Chondrocyte (in vitro differentiated cells): ENCODE measurements at regions not wholly inside any gene's neighbourhood (a gene's known extent, or its start where the extent isn't known, plus 50 kb on each side); places are given as distances from the start of the nearest gene placed in this dataset.

Source experiments
- DNase-seq: peaks from one replicate; pipeline ENCODE4 v3.0.0; 2021; ENCODE audit warnings: mixed read lengths, low spot score
- H3K27ac Mint-ChIP-seq: one replicate; pipeline ENCODE4 v1.8.0; 2021; ENCODE audit warnings: mild to moderate bottlenecking, moderate library complexity, mixed read lengths; ENCODE audit not compliant: unreplicated experiment
- H3K27me3 Mint-ChIP-seq: 2 replicates; pipeline ENCODE4 v1.8.0; 2021; ENCODE audit warnings: low read depth, mixed read lengths
- H3K36me3 Mint-ChIP-seq: 2 replicates; pipeline ENCODE4 v1.8.0; 2021; ENCODE audit warnings: low read depth, mixed read lengths
- H3K4me1 Mint-ChIP-seq: 2 replicates; pipeline ENCODE4 v1.8.0; 2021; ENCODE audit warnings: low read depth, mild to moderate bottlenecking, mixed read lengths
- H3K4me3 Mint-ChIP-seq: one replicate; pipeline ENCODE4 v1.8.0; 2021; ENCODE audit warnings: mild to moderate bottlenecking, moderate library complexity, mixed read lengths; ENCODE audit not compliant: unreplicated experiment
- H3K9me3 Mint-ChIP-seq: 2 replicates; pipeline ENCODE4 v1.8.0; 2021; ENCODE audit warnings: low read depth, mixed read lengths
- TF ChIP-seq, protein P1 (sequence below): fragments of 200-600 bp; sonication (generic); IDR thresholded peaks from 2 replicates; pipeline ENCODE4 v1.5.0; 2021; ENCODE audit warnings: antibody characterized with exemption, mild to moderate bottlenecking, moderate library complexity

DNA sequence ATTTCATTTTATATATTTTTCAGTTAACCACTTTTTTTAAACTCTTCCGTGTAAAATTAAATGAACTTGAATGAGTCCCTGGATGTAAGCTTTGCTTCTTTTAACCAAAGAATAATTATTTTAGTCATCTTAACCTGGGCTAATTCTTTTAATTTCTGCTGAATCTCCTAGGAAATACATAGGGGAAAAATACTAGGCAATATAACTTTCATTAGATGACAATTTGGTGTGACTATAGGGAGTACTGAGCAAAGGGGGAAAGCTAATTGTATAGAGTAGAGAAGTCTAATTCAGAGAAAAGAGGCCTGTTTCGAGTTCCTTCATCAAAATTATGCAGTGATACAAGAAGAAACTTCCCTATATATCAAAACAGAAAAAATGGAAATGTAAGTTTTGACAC is 388.1 kb downstream of the NOVA1 start:
- H3K27me3 Mint-ChIP-seq: peaks cover 46% of the 10 kb centered on the region
- peaks cover 4% of the 10 kb centered on the region for H3K4me1 Mint-ChIP-seq
- no peaks in the 10 kb centered on the region for H3K36me3 Mint-ChIP-seq
- H3K9me3 Mint-ChIP-seq: no peaks in the 10 kb centered on the region
- no peak overlapping the region for H3K27ac Mint-ChIP-seq
- no peak overlapping the region for H3K4me3 Mint-ChIP-seq
- TF ChIP-seq, protein P1, sequence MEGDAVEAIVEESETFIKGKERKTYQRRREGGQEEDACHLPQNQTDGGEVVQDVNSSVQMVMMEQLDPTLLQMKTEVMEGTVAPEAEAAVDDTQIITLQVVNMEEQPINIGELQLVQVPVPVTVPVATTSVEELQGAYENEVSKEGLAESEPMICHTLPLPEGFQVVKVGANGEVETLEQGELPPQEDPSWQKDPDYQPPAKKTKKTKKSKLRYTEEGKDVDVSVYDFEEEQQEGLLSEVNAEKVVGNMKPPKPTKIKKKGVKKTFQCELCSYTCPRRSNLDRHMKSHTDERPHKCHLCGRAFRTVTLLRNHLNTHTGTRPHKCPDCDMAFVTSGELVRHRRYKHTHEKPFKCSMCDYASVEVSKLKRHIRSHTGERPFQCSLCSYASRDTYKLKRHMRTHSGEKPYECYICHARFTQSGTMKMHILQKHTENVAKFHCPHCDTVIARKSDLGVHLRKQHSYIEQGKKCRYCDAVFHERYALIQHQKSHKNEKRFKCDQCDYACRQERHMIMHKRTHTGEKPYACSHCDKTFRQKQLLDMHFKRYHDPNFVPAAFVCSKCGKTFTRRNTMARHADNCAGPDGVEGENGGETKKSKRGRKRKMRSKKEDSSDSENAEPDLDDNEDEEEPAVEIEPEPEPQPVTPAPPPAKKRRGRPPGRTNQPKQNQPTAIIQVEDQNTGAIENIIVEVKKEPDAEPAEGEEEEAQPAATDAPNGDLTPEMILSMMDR: no peak
- DNase-seq: no peak

DNA sequence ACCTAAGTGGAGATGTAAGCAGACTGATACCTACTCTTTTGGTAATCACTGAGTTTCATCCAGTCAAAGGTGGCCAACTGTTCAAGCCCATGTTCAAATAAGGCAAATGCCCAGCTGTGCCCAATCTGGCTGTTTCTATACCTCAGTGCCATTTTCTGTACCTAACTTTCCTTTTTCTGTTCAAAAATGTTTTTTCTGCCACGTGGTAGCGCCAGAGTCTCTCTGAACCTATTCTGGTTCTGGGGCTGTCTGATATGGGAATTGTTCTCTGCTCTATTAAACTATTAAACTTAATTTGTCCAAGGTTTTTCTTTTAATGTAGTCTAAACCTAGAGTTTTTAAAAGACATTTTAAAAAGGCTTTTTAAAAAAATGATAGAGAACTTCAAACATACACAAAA is 391.2 kb downstream of the NOVA1 start:
- Mint-ChIP-seq H3K27me3 (peaks cover 54% of the 10 kb centered on the region), H3K9me3 (no peaks in the 10 kb centered on the region), H3K4me3 (no peak overlapping the region), H3K4me1 (peaks cover 6% of the 10 kb centered on the region), H3K27ac (no peak overlapping the region), H3K36me3 (no peaks in the 10 kb centered on the region)
- no peak for DNase-seq
- TF ChIP-seq, protein P1: peak; percentile 12

DNA sequence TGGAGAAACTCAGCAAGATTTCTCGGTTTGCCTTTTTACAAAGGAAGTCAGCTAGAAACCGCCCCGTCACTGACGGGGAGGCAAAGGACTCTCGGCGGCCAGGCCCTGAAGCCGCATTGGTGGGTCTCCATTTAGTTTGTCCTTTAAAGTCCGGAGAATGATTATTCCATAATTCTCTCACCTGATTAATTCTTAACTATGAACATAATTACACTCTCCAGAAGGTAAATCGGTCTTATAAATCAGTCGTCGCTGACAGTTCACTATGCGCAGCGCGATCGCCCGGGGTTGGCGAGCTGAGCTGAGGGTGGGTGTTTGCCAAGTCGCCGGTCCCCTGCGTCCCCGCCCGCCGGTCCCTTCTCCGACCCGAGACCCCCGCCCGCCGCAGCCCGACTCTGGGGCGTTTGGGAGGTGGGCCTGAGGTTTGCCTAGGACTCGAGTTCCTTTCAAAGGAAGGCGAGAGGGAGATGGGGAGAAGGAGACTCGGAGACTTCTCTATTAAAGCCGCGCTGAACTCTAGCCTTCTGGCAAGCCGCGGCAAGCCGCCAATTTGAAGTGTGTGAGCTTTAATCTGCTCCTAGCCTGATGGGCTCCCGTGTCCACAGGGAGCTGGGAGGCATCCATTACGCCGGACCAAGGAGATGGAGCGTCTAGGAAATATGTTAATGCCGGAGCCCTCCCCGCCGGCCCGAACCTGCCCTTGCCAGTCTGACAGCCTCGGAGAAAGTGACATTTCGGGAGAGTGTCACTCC is 392.9 kb downstream of the NOVA1 start:
- Mint-ChIP-seq H3K27me3 (peaks cover 46% of the 10 kb centered on the region), H3K4me1 (peaks cover 15% of the 10 kb centered on the region), H3K36me3 (no peaks in the 10 kb centered on the region), H3K4me3 (peak overlapping the region; percentile 70), H3K27ac (no peak overlapping the region), H3K9me3 (no peaks in the 10 kb centered on the region)
- TF ChIP-seq, protein P1: no peak
- DNase-seq: no peak

DNA sequence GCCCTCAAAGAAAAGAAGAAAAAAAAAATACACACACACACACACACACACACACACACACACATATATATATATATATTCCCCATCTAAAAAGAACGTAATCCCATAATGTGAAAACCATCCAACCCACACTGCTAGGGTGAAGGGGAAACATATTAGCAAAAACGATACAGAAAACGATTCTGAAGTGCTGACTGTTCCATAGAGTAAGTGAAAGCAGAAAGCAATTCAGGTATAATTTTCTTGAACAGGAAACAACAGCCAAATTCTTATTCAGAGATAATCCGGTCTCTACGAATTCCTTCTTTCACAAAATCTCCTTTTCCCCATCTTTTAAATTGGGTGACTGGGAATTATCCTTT is 393.5 kb downstream of the NOVA1 start:
- H3K4me3 Mint-ChIP-seq: peak overlapping the region; percentile 70
- H3K4me1 Mint-ChIP-seq: peaks cover 21% of the 10 kb centered on the region
- no peak overlapping the region for H3K27ac Mint-ChIP-seq
- peaks cover 42% of the 10 kb centered on the region for H3K27me3 Mint-ChIP-seq
- DNase-seq: no peak
- TF ChIP-seq, protein P1: no peak
- H3K36me3 Mint-ChIP-seq: no peaks in the 10 kb centered on the region
- no peaks in the 10 kb centered on the region for H3K9me3 Mint-ChIP-seq

DNA sequence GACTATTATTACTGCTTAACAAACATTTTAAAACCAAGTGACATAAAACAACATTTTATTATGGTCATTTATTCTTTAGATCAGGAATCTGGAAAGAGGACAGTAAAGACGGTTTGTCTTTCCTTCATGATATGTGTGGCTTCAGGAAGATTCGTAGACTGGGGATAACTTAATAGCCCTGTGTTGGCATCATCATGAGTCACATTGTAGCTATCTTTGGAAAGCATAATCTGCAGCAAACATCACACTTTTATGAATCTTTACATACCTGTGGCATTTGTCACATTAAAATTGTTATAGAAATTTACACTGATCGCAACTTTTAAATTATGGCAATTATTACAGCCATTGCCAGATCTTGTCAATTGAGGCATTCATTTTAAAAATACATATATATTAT is 397.1 kb downstream of the NOVA1 start:
- Mint-ChIP-seq H3K27me3 (peaks cover 31% of the 10 kb centered on the region), H3K4me3 (no peak overlapping the region), H3K36me3 (no peaks in the 10 kb centered on the region), H3K9me3 (no peaks in the 10 kb centered on the region), H3K27ac (no peak overlapping the region), H3K4me1 (peaks cover 23% of the 10 kb centered on the region)
- no peak for DNase-seq
- TF ChIP-seq, protein P1: no peak
